Type B pancreatic cell (in vitro differentiated cells): ENCODE measurements at regions not wholly inside any gene's neighbourhood (a gene's known extent, or its start where the extent isn't known, plus 50 kb on each side); places are given as distances from the start of the nearest gene placed in this dataset.

Experiments used
- DNase-seq: peaks from one replicate; pipeline ENCODE4 v3.0.0; 2021; ENCODE audit warnings: mixed read lengths; ENCODE audit not compliant: unreplicated experiment; ENCODE audit errors: extremely low spot score
- H3K27ac Mint-ChIP-seq: 2 replicates; pipeline ENCODE4 v1.8.0; 2021; ENCODE audit warnings: mild to moderate bottlenecking, mixed read lengths
- H3K27me3 Mint-ChIP-seq: 2 replicates; pipeline ENCODE4 v1.8.0; 2021; ENCODE audit warnings: mixed read lengths
- H3K36me3 Mint-ChIP-seq: 2 replicates; pipeline ENCODE4 v1.8.0; 2021; ENCODE audit warnings: mixed read lengths
- H3K4me1 Mint-ChIP-seq: one replicate; pipeline ENCODE4 v1.8.0; 2021; ENCODE audit warnings: mixed read lengths; ENCODE audit not compliant: unreplicated experiment
- H3K4me3 Mint-ChIP-seq: 2 replicates; pipeline ENCODE4 v1.8.0; 2021; ENCODE audit warnings: mild to moderate bottlenecking, mixed read lengths
- H3K9me3 Mint-ChIP-seq: 2 replicates; pipeline ENCODE4 v1.8.0; 2021; ENCODE audit warnings: mixed read lengths
- CTCF ChIP-seq: fragments of 200-600 bp; sonication (generic); conservative IDR thresholded peaks from 2 replicates; pipeline ENCODE4 v1.5.0; 2021; ENCODE audit warnings: antibody characterized with exemption, mild to moderate bottlenecking

GRCh38 chr9:80691229-80691628 is 998.1 kb downstream of the TLE1 start:
- no peak for DNase-seq
- H3K9me3 Mint-ChIP-seq, result no peaks in the 10 kb centered on the region
- H3K4me3 Mint-ChIP-seq, result no peak overlapping the region
- no peaks in the 10 kb centered on the region for H3K36me3 Mint-ChIP-seq
- TF ChIP-seq CTCF, result no peak
- H3K27ac Mint-ChIP-seq, result no peak overlapping the region
- H3K4me1 Mint-ChIP-seq, result no peaks in the 10 kb centered on the region
- H3K27me3 Mint-ChIP-seq, result no peaks in the 10 kb centered on the region

- Mint-ChIP-seq H3K36me3 (no peaks in the 10 kb centered on the region), H3K27me3 (no peaks in the 10 kb centered on the region), H3K9me3 (no peaks in the 10 kb centered on the region), H3K27ac (no peak overlapping the region), H3K4me3 (no peak overlapping the region), H3K4me1 (no peaks in the 10 kb centered on the region)
- no peak for TF ChIP-seq CTCF
- DNase-seq, result no peak
Measured at GRCh38 chr9:80690349-80690939, 998.9 kb downstream of the TLE1 start.

GRCh38 chr9:80679916-80680315 is 1009.4 kb downstream of the TLE1 start:
- no peak for TF ChIP-seq CTCF
- Mint-ChIP-seq H3K9me3 (peaks cover 5% of the 10 kb centered on the region), H3K36me3 (no peaks in the 10 kb centered on the region), H3K27ac (no peak overlapping the region), H3K4me1 (peaks cover 8% of the 10 kb centered on the region), H3K4me3 (no peak overlapping the region), H3K27me3 (no peaks in the 10 kb centered on the region)
- no peak for DNase-seq

- Mint-ChIP-seq H3K27ac (peak overlapping the region; percentile 77), H3K36me3 (no peaks in the 10 kb centered on the region), H3K4me3 (no peak overlapping the region), H3K27me3 (no peaks in the 10 kb centered on the region), H3K9me3 (peaks cover 9% of the 10 kb centered on the region), H3K4me1 (peaks cover 8% of the 10 kb centered on the region)
- DNase-seq, result no peak
- TF ChIP-seq CTCF, result no peak
Measured at GRCh38 chr9:80678906-80679305, 1010.4 kb downstream of the TLE1 start.

GRCh38 chr9:80673496-80673895 is 1015.9 kb downstream of the TLE1 start:
- no peak for DNase-seq
- no peak for TF ChIP-seq CTCF
- no peak overlapping the region for H3K4me3 Mint-ChIP-seq
- H3K4me1 Mint-ChIP-seq, result no peaks in the 10 kb centered on the region
- no peaks in the 10 kb centered on the region for H3K36me3 Mint-ChIP-seq
- H3K27me3 Mint-ChIP-seq, result no peaks in the 10 kb centered on the region
- no peak overlapping the region for H3K27ac Mint-ChIP-seq
- peaks cover 5% of the 10 kb centered on the region for H3K9me3 Mint-ChIP-seq

- H3K4me1 Mint-ChIP-seq, result no peaks in the 10 kb centered on the region
- DNase-seq, result no peak
- TF ChIP-seq CTCF, result no peak
- H3K4me3 Mint-ChIP-seq, result no peak overlapping the region
- peaks cover 3% of the 10 kb centered on the region for H3K9me3 Mint-ChIP-seq
- H3K27ac Mint-ChIP-seq, result no peak overlapping the region
- H3K36me3 Mint-ChIP-seq, result peaks cover 4% of the 10 kb centered on the region
- H3K27me3 Mint-ChIP-seq, result no peaks in the 10 kb centered on the region
Measured at GRCh38 chr9:80665479-80665878, 1023.9 kb downstream of the TLE1 start.
